WTC11 (cell line): ENCODE measurements at regions not wholly inside any gene's neighbourhood (a gene's known extent, or its start where the extent isn't known, plus 50 kb on each side); places are given as distances from the start of the nearest gene placed in this dataset.

Experiments used
- ATAC-seq: fragments of 200-7000 bp; cut with Tn5 transposase; 2 replicates; pipeline ENCODE4 v1.10.0; 2021; ENCODE audit warnings: mild to moderate bottlenecking, moderate library complexity
- CTCF ChIA-PET: fragments of 300-600 bp; sonication (Branson Sonifier 250); formaldehyde crosslinking; loops from one replicate; lab custom pipeline; 2021; ENCODE audit warnings: antibody characterized with exemption; lab: Charles Lee
- POLR2A ChIA-PET: fragments of 350-600 bp; sonication (Branson Sonifier 250); formaldehyde crosslinking; loops from one replicate; lab custom pipeline; 2021; ENCODE audit warnings: antibody characterized with exemption; lab: Charles Lee
- DNase-seq: peaks from one replicate; pipeline ENCODE4 v3.0.0; 2021; ENCODE audit warnings: low spot score
- H3K27ac Mint-ChIP-seq: 2 replicates; pipeline ENCODE4 v1.8.0; 2021; ENCODE audit warnings: mixed read lengths
- H3K27me3 Mint-ChIP-seq: 2 replicates; pipeline ENCODE4 v1.8.0; 2021; ENCODE audit warnings: low read depth, mild to moderate bottlenecking, moderate library complexity, mixed read lengths
- H3K36me3 Mint-ChIP-seq: 2 replicates; pipeline ENCODE4 v1.8.0; 2021; ENCODE audit warnings: mixed read lengths
- H3K4me1 Mint-ChIP-seq: 2 replicates; pipeline ENCODE4 v1.8.0; 2022; ENCODE audit warnings: mixed read lengths
- H3K4me3 Mint-ChIP-seq: 2 replicates; pipeline ENCODE4 v1.8.0; 2021; ENCODE audit warnings: mild to moderate bottlenecking, moderate library complexity, mixed read lengths
- H3K9me3 Mint-ChIP-seq: 2 replicates; pipeline ENCODE4 v1.8.0; 2021; ENCODE audit warnings: mixed read lengths
- ELF4 ChIP-seq: sonication (generic); formaldehyde crosslinking; IDR thresholded peaks from 2 replicates; pipeline ENCODE4 v1.8.1; 2022; ENCODE audit warnings: low read depth, mild to moderate bottlenecking, moderate library complexity, missing genetic modification reagents
- EMX1 ChIP-seq: fragments of 250-450 bp; sonication (Bioruptor Pico); IDR thresholded peaks from 2 replicates; pipeline ENCODE4 v1.8.0; 2021; ENCODE audit warnings: mild to moderate bottlenecking
- IRF2 ChIP-seq: sonication (generic); formaldehyde crosslinking; IDR thresholded peaks from 2 replicates; pipeline ENCODE4 v1.8.0; 2022; ENCODE audit warnings: low read depth, missing genetic modification reagents, borderline replicate concordance
- JAZF1 ChIP-seq: fragments of 250-450 bp; sonication (Bioruptor Pico); IDR thresholded peaks from 2 replicates; pipeline ENCODE4 v1.9.0; 2021; ENCODE audit warnings: moderate library complexity, mild to moderate bottlenecking, inconsistent platforms
- JUN ChIP-seq: sonication (generic); formaldehyde crosslinking; IDR thresholded peaks from 2 replicates; pipeline ENCODE4 v1.8.0; 2023; ENCODE audit warnings: mild to moderate bottlenecking, missing genetic modification reagents
- NFATC4 ChIP-seq: fragments of 250-450 bp; sonication (Bioruptor Pico); IDR thresholded peaks from 2 replicates; pipeline ENCODE4 v1.9.0; 2021; ENCODE audit warnings: mild to moderate bottlenecking
- PREB ChIP-seq: sonication (generic); formaldehyde crosslinking; IDR thresholded peaks from 2 replicates; pipeline ENCODE4 v1.8.1; 2022; ENCODE audit warnings: mild to moderate bottlenecking, missing genetic modification reagents, moderate library complexity, borderline replicate concordance
- SMAD4 ChIP-seq: sonication (generic); formaldehyde crosslinking; IDR thresholded peaks from 2 replicates; pipeline ENCODE4 v1.8.0; 2022; ENCODE audit warnings: mild to moderate bottlenecking, missing genetic modification reagents
- TCF7 ChIP-seq: sonication (generic); formaldehyde crosslinking; IDR thresholded peaks from 2 replicates; pipeline ENCODE4 v1.8.0; 2022; ENCODE audit warnings: mild to moderate bottlenecking, low read depth, missing genetic modification reagents, moderate library complexity
- ZNF138 ChIP-seq: sonication (generic); formaldehyde crosslinking; conservative IDR thresholded peaks from 2 replicates; pipeline ENCODE4 v1.8.1; 2022; ENCODE audit warnings: mild to moderate bottlenecking, moderate library complexity, missing genetic modification reagents
- ZNF281 ChIP-seq: sonication (generic); formaldehyde crosslinking; IDR thresholded peaks from 2 replicates; pipeline ENCODE4 v1.8.0; 2023; ENCODE audit warnings: mild to moderate bottlenecking, missing genetic modification reagents
- ZNF416 ChIP-seq: fragments of 250-450 bp; sonication (Bioruptor Pico); IDR thresholded peaks from 2 replicates; pipeline ENCODE4 v1.9.0; 2021; ENCODE audit warnings: mild to moderate bottlenecking, inconsistent platforms
- TF ChIP-seq, protein P1 (sequence below): sonication (generic); formaldehyde crosslinking; IDR thresholded peaks from 2 replicates; pipeline ENCODE4 v1.8.1; 2023; ENCODE audit warnings: mild to moderate bottlenecking, missing genetic modification reagents
- TF ChIP-seq, protein P2 (sequence below): sonication (generic); formaldehyde crosslinking; IDR thresholded peaks from 2 replicates; pipeline ENCODE4 v1.8.0; 2022; ENCODE audit warnings: missing genetic modification reagents
- TF ChIP-seq, protein P3 (sequence below): sonication (generic); formaldehyde crosslinking; IDR thresholded peaks from 2 replicates; pipeline ENCODE4 v1.8.1; 2022; ENCODE audit warnings: low read depth, missing genetic modification reagents, borderline replicate concordance
- TF ChIP-seq, protein P4 (sequence below): fragments of 250-450 bp; sonication (Bioruptor Pico); IDR thresholded peaks from 2 replicates; pipeline ENCODE4 v1.9.0; 2021; ENCODE audit warnings: mild to moderate bottlenecking, borderline replicate concordance

DNA sequence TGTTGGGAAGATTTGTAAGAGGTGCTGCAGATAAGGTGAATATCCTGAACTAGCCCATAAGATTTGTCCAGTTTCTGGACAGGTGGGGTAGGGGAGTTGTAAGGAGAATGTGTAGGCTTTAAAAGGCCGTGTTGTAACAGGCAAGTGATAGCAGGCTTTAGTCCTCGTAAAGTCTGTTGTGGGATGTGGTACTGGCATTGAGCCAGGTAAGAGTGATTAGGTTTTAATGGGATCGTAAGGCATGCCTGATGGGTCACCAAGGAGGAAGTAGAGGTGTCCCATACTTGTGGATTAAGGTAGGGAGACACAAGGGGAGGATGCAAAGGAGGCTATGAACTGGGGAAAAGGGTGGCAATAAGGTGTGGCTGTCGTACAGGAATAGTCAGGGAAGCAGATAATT is 256.9 kb upstream of the DKK2 start:
- no peak overlapping the region for H3K4me3 Mint-ChIP-seq
- peaks cover 25% of the 10 kb centered on the region for H3K36me3 Mint-ChIP-seq
- peaks cover 65% of the 10 kb centered on the region for H3K9me3 Mint-ChIP-seq
- H3K27me3 Mint-ChIP-seq, result no peaks in the 10 kb centered on the region; the same call in 1 of the 2 replicates
- ATAC-seq (no peak), DNase-seq (no peak)
- no peaks in the 10 kb centered on the region for H3K4me1 Mint-ChIP-seq
- ChIA-PET POLR2A (no interaction called here), CTCF (no interaction called here)
- TF ChIP-seq TCF7, result no peak
- no peak overlapping the region for H3K27ac Mint-ChIP-seq

DNA sequence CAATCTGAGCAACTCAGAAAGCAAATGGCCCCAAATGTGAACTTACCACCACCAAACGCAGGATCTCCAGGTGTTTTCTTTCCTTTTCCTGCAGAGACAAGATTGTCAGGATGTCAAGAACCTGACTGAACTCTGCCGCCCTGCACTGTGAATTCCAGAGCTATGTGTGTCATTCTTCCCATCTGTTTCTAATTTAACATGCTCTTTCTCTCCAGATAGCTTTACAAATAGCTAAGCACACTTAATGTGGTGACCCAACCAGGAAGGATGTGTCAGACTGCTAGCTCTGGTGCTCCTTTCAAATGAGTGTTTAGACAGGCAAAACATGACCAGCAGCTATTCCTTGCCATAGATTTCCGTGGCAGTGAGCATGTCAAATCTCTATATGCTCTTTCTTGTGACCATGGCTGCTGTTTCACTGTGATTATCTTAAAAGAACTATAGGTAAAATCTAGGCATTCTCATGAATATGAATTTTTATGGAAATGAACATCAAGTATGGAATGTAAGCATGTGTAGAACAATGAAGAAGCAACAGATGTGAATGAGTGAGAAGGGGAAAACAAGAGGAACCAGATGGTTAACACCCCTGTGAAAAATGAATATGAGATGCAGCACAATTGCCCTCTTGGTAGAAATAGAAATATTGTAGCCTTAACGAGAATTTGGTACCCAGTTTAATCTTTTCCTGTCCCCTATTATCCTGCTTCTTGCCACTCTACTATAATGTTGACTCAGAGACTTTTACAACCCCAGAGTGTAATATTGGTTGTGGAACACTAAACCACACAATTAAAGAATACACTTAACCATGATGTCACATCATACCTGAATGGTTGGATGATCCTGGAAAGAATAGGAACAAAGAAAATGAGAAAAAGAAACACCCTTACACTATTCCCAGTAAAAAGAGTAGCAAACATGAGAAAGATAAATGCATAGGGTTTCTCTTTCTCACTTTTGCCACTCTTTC is 247.8 kb upstream of the DKK2 start:
- no peak; the same call in 1 of the 2 replicates for ATAC-seq
- TF ChIP-seq, protein P1, sequence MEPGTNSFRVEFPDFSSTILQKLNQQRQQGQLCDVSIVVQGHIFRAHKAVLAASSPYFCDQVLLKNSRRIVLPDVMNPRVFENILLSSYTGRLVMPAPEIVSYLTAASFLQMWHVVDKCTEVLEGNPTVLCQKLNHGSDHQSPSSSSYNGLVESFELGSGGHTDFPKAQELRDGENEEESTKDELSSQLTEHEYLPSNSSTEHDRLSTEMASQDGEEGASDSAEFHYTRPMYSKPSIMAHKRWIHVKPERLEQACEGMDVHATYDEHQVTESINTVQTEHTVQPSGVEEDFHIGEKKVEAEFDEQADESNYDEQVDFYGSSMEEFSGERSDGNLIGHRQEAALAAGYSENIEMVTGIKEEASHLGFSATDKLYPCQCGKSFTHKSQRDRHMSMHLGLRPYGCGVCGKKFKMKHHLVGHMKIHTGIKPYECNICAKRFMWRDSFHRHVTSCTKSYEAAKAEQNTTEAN (CRISPR knock-in tag), result no peak
- no peak for TF ChIP-seq ZNF416 (CRISPR knock-in tag)
- H3K4me3 Mint-ChIP-seq, result no peak overlapping the region
- POLR2A ChIA-PET, result no interaction called here
- CTCF ChIA-PET, result no interaction called here
- no peaks in the 10 kb centered on the region for H3K9me3 Mint-ChIP-seq
- H3K36me3 Mint-ChIP-seq, result no peaks in the 10 kb centered on the region
- H3K4me1 Mint-ChIP-seq, result peaks cover 4% of the 10 kb centered on the region
- H3K27me3 Mint-ChIP-seq, result no peaks in the 10 kb centered on the region
- DNase-seq, result no peak
- H3K27ac Mint-ChIP-seq, result no peak overlapping the region

DNA sequence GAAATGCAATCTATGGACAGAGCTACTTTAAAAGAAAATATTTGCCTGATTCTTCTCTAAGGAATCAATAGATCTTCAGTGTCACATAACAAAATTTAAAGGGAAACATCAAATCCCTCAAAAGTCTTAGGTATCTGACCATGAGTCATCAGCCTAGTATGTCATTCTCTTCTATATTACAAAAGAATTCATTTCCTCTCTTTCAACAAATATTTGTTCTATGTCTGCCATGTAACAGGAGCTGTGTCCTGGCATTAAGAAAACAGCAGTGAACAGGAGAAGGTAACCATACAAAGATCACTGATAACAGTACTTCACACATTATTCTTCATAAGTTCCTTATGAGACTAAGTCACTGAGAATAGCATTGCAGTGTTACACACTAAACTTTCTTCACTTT is 243.6 kb upstream of the DKK2 start:
- POLR2A ChIA-PET, result no interaction called here
- ATAC-seq (no peak), DNase-seq (no peak)
- no peaks in the 10 kb centered on the region for H3K27me3 Mint-ChIP-seq
- CTCF ChIA-PET, result no interaction called here
- no peaks in the 10 kb centered on the region for H3K36me3 Mint-ChIP-seq
- H3K27ac Mint-ChIP-seq, result no peak overlapping the region
- H3K4me3 Mint-ChIP-seq, result no peak overlapping the region
- H3K4me1 Mint-ChIP-seq, result peaks cover 4% of the 10 kb centered on the region
- no peaks in the 10 kb centered on the region for H3K9me3 Mint-ChIP-seq
- no peak for TF ChIP-seq ZNF281 (CRISPR knock-in tag)
- no peak for TF ChIP-seq PREB (CRISPR knock-in tag)
- TF ChIP-seq, protein P2, sequence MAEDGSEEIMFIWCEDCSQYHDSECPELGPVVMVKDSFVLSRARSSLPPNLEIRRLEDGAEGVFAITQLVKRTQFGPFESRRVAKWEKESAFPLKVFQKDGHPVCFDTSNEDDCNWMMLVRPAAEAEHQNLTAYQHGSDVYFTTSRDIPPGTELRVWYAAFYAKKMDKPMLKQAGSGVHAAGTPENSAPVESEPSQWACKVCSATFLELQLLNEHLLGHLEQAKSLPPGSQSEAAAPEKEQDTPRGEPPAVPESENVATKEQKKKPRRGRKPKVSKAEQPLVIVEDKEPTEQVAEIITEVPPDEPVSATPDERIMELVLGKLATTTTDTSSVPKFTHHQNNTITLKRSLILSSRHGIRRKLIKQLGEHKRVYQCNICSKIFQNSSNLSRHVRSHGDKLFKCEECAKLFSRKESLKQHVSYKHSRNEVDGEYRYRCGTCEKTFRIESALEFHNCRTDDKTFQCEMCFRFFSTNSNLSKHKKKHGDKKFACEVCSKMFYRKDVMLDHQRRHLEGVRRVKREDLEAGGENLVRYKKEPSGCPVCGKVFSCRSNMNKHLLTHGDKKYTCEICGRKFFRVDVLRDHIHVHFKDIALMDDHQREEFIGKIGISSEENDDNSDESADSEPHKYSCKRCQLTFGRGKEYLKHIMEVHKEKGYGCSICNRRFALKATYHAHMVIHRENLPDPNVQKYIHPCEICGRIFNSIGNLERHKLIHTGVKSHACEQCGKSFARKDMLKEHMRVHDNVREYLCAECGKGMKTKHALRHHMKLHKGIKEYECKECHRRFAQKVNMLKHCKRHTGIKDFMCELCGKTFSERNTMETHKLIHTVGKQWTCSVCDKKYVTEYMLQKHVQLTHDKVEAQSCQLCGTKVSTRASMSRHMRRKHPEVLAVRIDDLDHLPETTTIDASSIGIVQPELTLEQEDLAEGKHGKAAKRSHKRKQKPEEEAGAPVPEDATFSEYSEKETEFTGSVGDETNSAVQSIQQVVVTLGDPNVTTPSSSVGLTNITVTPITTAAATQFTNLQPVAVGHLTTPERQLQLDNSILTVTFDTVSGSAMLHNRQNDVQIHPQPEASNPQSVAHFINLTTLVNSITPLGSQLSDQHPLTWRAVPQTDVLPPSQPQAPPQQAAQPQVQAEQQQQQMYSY (CRISPR knock-in tag), result no peak
- TF ChIP-seq ZNF138 (CRISPR knock-in tag), result no peak
- TF ChIP-seq, protein P3, sequence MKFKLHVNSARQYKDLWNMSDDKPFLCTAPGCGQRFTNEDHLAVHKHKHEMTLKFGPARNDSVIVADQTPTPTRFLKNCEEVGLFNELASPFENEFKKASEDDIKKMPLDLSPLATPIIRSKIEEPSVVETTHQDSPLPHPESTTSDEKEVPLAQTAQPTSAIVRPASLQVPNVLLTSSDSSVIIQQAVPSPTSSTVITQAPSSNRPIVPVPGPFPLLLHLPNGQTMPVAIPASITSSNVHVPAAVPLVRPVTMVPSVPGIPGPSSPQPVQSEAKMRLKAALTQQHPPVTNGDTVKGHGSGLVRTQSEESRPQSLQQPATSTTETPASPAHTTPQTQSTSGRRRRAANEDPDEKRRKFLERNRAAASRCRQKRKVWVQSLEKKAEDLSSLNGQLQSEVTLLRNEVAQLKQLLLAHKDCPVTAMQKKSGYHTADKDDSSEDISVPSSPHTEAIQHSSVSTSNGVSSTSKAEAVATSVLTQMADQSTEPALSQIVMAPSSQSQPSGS (CRISPR knock-in tag), result no peak
- no peak for TF ChIP-seq ELF4 (CRISPR knock-in tag)
- no peak for TF ChIP-seq IRF2 (CRISPR knock-in tag)
- no peak for TF ChIP-seq JUN (CRISPR knock-in tag)
- TF ChIP-seq, protein P4, sequence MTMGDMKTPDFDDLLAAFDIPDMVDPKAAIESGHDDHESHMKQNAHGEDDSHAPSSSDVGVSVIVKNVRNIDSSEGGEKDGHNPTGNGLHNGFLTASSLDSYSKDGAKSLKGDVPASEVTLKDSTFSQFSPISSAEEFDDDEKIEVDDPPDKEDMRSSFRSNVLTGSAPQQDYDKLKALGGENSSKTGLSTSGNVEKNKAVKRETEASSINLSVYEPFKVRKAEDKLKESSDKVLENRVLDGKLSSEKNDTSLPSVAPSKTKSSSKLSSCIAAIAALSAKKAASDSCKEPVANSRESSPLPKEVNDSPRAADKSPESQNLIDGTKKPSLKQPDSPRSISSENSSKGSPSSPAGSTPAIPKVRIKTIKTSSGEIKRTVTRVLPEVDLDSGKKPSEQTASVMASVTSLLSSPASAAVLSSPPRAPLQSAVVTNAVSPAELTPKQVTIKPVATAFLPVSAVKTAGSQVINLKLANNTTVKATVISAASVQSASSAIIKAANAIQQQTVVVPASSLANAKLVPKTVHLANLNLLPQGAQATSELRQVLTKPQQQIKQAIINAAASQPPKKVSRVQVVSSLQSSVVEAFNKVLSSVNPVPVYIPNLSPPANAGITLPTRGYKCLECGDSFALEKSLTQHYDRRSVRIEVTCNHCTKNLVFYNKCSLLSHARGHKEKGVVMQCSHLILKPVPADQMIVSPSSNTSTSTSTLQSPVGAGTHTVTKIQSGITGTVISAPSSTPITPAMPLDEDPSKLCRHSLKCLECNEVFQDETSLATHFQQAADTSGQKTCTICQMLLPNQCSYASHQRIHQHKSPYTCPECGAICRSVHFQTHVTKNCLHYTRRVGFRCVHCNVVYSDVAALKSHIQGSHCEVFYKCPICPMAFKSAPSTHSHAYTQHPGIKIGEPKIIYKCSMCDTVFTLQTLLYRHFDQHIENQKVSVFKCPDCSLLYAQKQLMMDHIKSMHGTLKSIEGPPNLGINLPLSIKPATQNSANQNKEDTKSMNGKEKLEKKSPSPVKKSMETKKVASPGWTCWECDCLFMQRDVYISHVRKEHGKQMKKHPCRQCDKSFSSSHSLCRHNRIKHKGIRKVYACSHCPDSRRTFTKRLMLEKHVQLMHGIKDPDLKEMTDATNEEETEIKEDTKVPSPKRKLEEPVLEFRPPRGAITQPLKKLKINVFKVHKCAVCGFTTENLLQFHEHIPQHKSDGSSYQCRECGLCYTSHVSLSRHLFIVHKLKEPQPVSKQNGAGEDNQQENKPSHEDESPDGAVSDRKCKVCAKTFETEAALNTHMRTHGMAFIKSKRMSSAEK (CRISPR knock-in tag), result no peak
- no peak for TF ChIP-seq EMX1 (CRISPR knock-in tag)
- no peak for TF ChIP-seq NFATC4 (CRISPR knock-in tag)
- TF ChIP-seq SMAD4 (CRISPR knock-in tag), result no peak
- TF ChIP-seq JAZF1 (CRISPR knock-in tag), result no peak
